HepG2 (cell line): ENCODE measurements at regions not wholly inside any gene's neighbourhood (a gene's known extent, or its start where the extent isn't known, plus 50 kb on each side); places are given as distances from the start of the nearest gene placed in this dataset.

Experiments used
- ATAC-seq: fragments of 200-7000 bp; cut with Tn5 transposase; 3 replicates; pipeline ENCODE4 v1.9.1; 2020; ENCODE audit warnings: mild to moderate bottlenecking, moderate library complexity
- BruUV-seq: library from RNA; stranded (reverse); fragments of 400-500 nt; replicated peaks from 2 replicates; lab custom pipeline; 2021; lab: Mats Ljungman, UMichigan
- CTCF ChIA-PET: fragments of 300-600 bp; formaldehyde crosslinking; extraction: SDS; loops from one replicate; lab custom pipeline; 2021; ENCODE audit warnings: low total read pairs, inconsistent platforms, low intra/inter-chr PET ratio; lab: Yijun Ruan, JAX
- POLR2A ChIA-PET: fragments of 350-600 bp; sonication (Branson Sonifier 250); formaldehyde crosslinking; loops from one replicate; lab custom pipeline; 2020; ENCODE audit warnings: antibody characterized with exemption, inconsistent platforms; lab: Yijun Ruan, JAX
- DNase-seq: peaks from one replicate; pipeline ENCODE4 v3.0.0-alpha.2; 2015; ENCODE audit warnings: low spot score
- FAIRE-seq: peaks from 3 replicates; lab custom pipeline; 2011; peaks lifted over from hg19 to GRCh38; lab: Jason Lieb, UNC
- H2AFZ ChIP-seq: one replicate; pipeline ENCODE4 v1.6.1; 2011; ENCODE audit warnings: low read length, inconsistent platforms
- H3K27ac ChIP-seq: fragments of 300-600 bp; 3 replicates; pipeline ENCODE4 v1.8.0; 2011; ENCODE audit warnings: mixed run types, mild to moderate bottlenecking, mixed read lengths, low read length, inconsistent platforms; ENCODE audit not compliant: insufficient read depth; ENCODE audit errors: extremely low read length
- H3K27me3 ChIP-seq, 2 experiments: fragments of 200-600 bp in 1 of 2; 2 replicates in 1 of 2; 3 replicates in 1 of 2; pipeline versions ENCODE4 v1.6.0 to v1.8.0; 2011; ENCODE audit warnings: low read length in 2 of 2, mild to moderate bottlenecking in 2 of 2, moderate library complexity in 2 of 2, inconsistent platforms in 1 of 2; ENCODE audit not compliant: insufficient read depth in 2 of 2, control insufficient read depth in 1 of 2
- H3K36me3 ChIP-seq, 2 experiments: fragments of 200-600 bp in 1 of 2; replicated peaks in 1 of 2; 2 replicates in 1 of 2; 3 replicates in 1 of 2; pipeline versions ENCODE4 v1.5.1 to v1.8.0; 2011; ENCODE audit warnings: low read length in 2 of 2, inconsistent platforms in 1 of 2; ENCODE audit not compliant: insufficient read depth in 2 of 2, control insufficient read depth in 1 of 2
- H3K4me1 ChIP-seq: 2 replicates; pipeline ENCODE4 v1.5.1; 2012; ENCODE audit warnings: low read length, inconsistent platforms; ENCODE audit not compliant: insufficient read depth
- H3K4me2 ChIP-seq: 2 replicates; pipeline ENCODE4 v1.6.0; 2011; ENCODE audit warnings: low read depth, low read length, inconsistent platforms
- H3K4me3 ChIP-seq, 3 experiments: fragments of 200-600 bp in 1 of 3; sonication (generic), shearing (Covaris generic) in 1 of 3; replicated peaks in 1 of 3; 2 replicates each; pipeline ENCODE4 v1.5.1; 2011 to 2016; ENCODE audit warnings: low read length in 3 of 3, inconsistent platforms in 2 of 3, low read depth in 2 of 3, mild to moderate bottlenecking in 2 of 3, control low read depth in 1 of 3, mixed read lengths in 1 of 3; ENCODE audit not compliant: insufficient read depth in 1 of 3
- H3K79me2 ChIP-seq: one replicate; pipeline ENCODE4 v1.6.1; 2011; ENCODE audit warnings: low read length, inconsistent platforms; ENCODE audit not compliant: insufficient read depth
- H3K9ac ChIP-seq: 2 replicates; pipeline ENCODE4 v1.6.0; 2011; ENCODE audit warnings: mild to moderate bottlenecking, low read depth, low read length, inconsistent platforms; ENCODE audit not compliant: insufficient read depth
- H3K9me3 ChIP-seq: 2 replicates; pipeline ENCODE4 v1.5.1; 2012; ENCODE audit warnings: mild to moderate bottlenecking, low read length
- H4K20me1 ChIP-seq: 2 replicates; pipeline ENCODE4 v1.6.0; 2011; ENCODE audit warnings: inconsistent platforms, mild to moderate bottlenecking, low read length, moderate library complexity; ENCODE audit not compliant: insufficient read depth
- KDM4B ChIP-seq: sonication (generic); formaldehyde crosslinking; IDR thresholded peaks from 2 replicates; pipeline ENCODE4 v1.4.0; 2020; ENCODE audit warnings: missing genetic modification reagents
- MAFF ChIP-seq: IDR thresholded peaks from 2 replicates; pipeline ENCODE4 v1.6.1; 2011; ENCODE audit warnings: low read depth, low read length, improper control_type of control experiment
- MAFK ChIP-seq, 2 experiments: IDR thresholded peaks in 1 of 2; conservative IDR thresholded peaks in 1 of 2; 2 replicates each; pipeline ENCODE4 v1.6.1; 2011; ENCODE audit warnings: improper control_type of control experiment in 2 of 2, low read length in 2 of 2
- ZNF180 ChIP-seq: sonication (generic); formaldehyde crosslinking; IDR thresholded peaks from 2 replicates; pipeline ENCODE4 v1.4.0; 2020; ENCODE audit warnings: low read depth, missing genetic modification reagents, borderline replicate concordance
- ZNF33B ChIP-seq: sonication (generic); formaldehyde crosslinking; IDR thresholded peaks from 2 replicates; pipeline ENCODE4 v1.5.1; 2020; ENCODE audit warnings: mild to moderate bottlenecking, missing genetic modification reagents
- ZNF670 ChIP-seq: sonication (generic); formaldehyde crosslinking; IDR thresholded peaks from 2 replicates; pipeline ENCODE4 v1.8.0; 2022; ENCODE audit warnings: mild to moderate bottlenecking, missing genetic modification reagents, borderline replicate concordance
- ZNF7 ChIP-seq: IDR thresholded peaks from 2 replicates; pipeline ENCODE4 v1.6.1; 2016; ENCODE audit warnings: missing biosample characterization, missing genetic modification reagents
- ZNF713 ChIP-seq: sonication (generic); formaldehyde crosslinking; IDR thresholded peaks from 2 replicates; pipeline ENCODE4 v1.4.0; 2020; ENCODE audit warnings: mild to moderate bottlenecking, missing genetic modification reagents
- ZNF737 ChIP-seq: sonication (generic); formaldehyde crosslinking; IDR thresholded peaks from 2 replicates; pipeline ENCODE4 v1.5.0; 2020; ENCODE audit warnings: missing genetic modification reagents, mild to moderate bottlenecking, borderline replicate concordance
- ZNF850 ChIP-seq: sonication (generic); formaldehyde crosslinking; conservative IDR thresholded peaks from 2 replicates; pipeline ENCODE4 v1.9.0; 2021; ENCODE audit warnings: mild to moderate bottlenecking, missing genetic modification reagents
- ZSCAN12 ChIP-seq: sonication (generic); formaldehyde crosslinking; IDR thresholded peaks from 2 replicates; pipeline ENCODE4 v1.9.0; 2021; ENCODE audit warnings: mild to moderate bottlenecking, missing genetic modification reagents
- WGBS: methylation state at CpG from one replicate; pipeline ENCODE4 v1.1.6; 2017; ENCODE audit warnings: low lambda C conversion rate; 5-methylcytosine and 5-hydroxymethylcytosine counted together
- in situ Hi-C: cut with HindIII; loops from 2 replicates; pipeline ENCODE4 v1.10.0; 2017; ENCODE audit warnings: low pct_unique_long_range_greater_than_20kb; ENCODE audit not compliant: extremely low pct_ligation_motif_present
- intact Hi-C: fragments of 100-400 bp; cut with micrococcal nuclease; formaldehyde crosslinking; loops from one replicate; pipeline ENCODE4 v1.10.0; 2022; ENCODE audit not compliant: unreplicated experiment
- TF ChIP-seq, protein P1 (sequence below): sonication (generic); formaldehyde crosslinking; IDR thresholded peaks from 2 replicates; pipeline ENCODE4 v1.5.1; 2020; ENCODE audit warnings: mild to moderate bottlenecking, moderate library complexity, missing genetic modification reagents
- TF ChIP-seq, protein P2 (sequence below): sonication (generic); formaldehyde crosslinking; IDR thresholded peaks from 2 replicates; pipeline ENCODE4 v1.4.0; 2020; ENCODE audit warnings: mild to moderate bottlenecking, missing genetic modification reagents

DNA sequence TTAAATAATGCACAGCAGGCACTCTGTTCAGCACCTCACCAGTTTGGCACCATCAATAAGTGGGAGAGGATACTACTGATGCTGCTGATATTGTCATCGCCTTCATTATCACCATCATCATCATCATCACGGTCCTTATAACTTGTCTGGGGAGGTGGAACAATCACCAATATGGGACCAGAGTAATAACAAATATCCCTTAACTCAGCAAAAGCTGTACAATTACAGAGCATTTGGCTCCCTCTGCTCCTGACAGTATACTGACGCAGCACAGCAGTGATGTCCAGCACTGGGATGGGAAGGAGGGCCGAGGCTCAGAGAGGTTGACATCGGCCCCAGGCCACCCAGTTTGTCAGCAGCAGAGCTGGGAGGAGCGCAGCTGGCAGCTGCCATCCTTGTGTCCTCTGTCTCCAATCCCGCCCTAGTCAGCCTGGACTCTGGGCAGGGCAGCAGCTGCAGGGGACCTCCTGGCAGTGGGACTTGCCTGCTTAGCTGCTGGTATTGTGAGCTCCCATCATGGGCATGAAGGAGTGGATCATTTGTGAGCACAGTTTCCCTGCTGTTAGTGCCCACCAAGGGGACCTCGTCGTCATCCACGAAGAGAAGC is 90.0 kb downstream of the DHCR7 start:
- FAIRE-seq (no peak), DNase-seq (no peak), ATAC-seq (no peak)
- no peak overlapping the region for H3K4me3 ChIP-seq
- H3K9me3 ChIP-seq = peaks cover 13% of the 10 kb centered on the region
- H3K4me1 ChIP-seq = no peaks in the 10 kb centered on the region
- TF ChIP-seq ZNF33B (CRISPR knock-in tag) (no peak), ZSCAN12 (CRISPR knock-in tag) (no peak), MAFF (peak; percentile 49; the same call in 1 of the 2 replicates), MAFK (conservative IDR thresholded peaks at IDR 0.05 in 1 of 2, IDR thresholded peaks at IDR 0.05 in 1 of 2; ENCODE audit: low read length in 2 of 2) (peak; percentile 30 to 71; a peak in 3 of 4 replicates)
- H3K27me3 ChIP-seq = peaks cover 2 to 17% of the 10 kb centered on the region in 2 experiments; a peak in 2 of 5 replicates
- no TSS peak for BruUV-seq
- H3K9ac ChIP-seq = no peak overlapping the region
- H3K36me3 ChIP-seq = no peaks in the 10 kb centered on the region
- in situ Hi-C loops (no loop called here), intact Hi-C loops (no loop called here)
- CTCF ChIA-PET = no interaction called here
- no peaks in the 10 kb centered on the region for H4K20me1 ChIP-seq
- H3K27ac ChIP-seq = no peak overlapping the region
- H3K4me2 ChIP-seq = no peak overlapping the region
- POLR2A ChIA-PET = no interaction called here
- H3K79me2 ChIP-seq = no peaks in the 10 kb centered on the region
- no peak overlapping the region for H2AFZ ChIP-seq
- 21% methylated on average over 7 of the region's 10 CpGs for WGBS

DNA sequence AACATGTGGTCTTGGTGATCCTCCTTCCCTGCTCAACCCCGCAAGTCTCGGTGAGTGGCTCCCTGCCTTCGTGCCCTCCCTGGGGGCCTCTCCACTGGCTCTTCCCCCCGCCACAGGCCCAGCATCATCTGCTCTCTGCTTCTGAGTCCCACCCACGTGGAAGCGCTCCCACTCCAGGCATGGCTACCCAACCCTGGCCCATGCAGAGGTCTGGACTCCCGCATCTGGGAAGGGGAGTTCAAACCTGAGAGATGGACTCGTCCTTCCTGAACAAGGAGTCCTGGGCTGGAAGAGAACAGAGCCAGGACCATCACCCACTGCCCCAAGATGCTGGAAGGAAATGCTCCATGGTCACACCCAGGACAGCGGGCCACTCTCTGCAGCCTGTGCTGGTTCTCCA is 90.8 kb downstream of the DHCR7 start:
- Histone ChIP-seq H3K4me1 (no peaks in the 10 kb centered on the region), H3K9ac (no peak overlapping the region), H3K27me3 (peaks cover 2 to 25% of the 10 kb centered on the region in 2 experiments; a peak in 2 of 5 replicates), H3K4me2 (no peak overlapping the region), H3K79me2 (no peaks in the 10 kb centered on the region), H3K27ac (no peak overlapping the region), H2AFZ (no peak overlapping the region), H3K36me3 (no peaks in the 10 kb centered on the region), H3K9me3 (peaks cover 8% of the 10 kb centered on the region), H3K4me3 (no peak overlapping the region), H4K20me1 (no peaks in the 10 kb centered on the region)
- WGBS = 36% methylated on average over 6 of the region's 9 CpGs
- no peak for ATAC-seq
- no peak for DNase-seq
- in situ Hi-C loops = no loop called here
- intact Hi-C loops = no loop called here
- ChIA-PET CTCF (no interaction called here), POLR2A (no interaction called here)
- BruUV-seq = no TSS peak
- no peak for FAIRE-seq
- TF ChIP-seq ZNF7 (CRISPR knock-in tag) (no peak), ZNF737 (CRISPR knock-in tag) (no peak), ZNF850 (CRISPR knock-in tag) (no peak), KDM4B (CRISPR knock-in tag) (no peak), ZNF713 (CRISPR knock-in tag) (no peak), ZNF180 (CRISPR knock-in tag) (no peak), ZNF670 (no peak)
- TF ChIP-seq, protein P1, sequence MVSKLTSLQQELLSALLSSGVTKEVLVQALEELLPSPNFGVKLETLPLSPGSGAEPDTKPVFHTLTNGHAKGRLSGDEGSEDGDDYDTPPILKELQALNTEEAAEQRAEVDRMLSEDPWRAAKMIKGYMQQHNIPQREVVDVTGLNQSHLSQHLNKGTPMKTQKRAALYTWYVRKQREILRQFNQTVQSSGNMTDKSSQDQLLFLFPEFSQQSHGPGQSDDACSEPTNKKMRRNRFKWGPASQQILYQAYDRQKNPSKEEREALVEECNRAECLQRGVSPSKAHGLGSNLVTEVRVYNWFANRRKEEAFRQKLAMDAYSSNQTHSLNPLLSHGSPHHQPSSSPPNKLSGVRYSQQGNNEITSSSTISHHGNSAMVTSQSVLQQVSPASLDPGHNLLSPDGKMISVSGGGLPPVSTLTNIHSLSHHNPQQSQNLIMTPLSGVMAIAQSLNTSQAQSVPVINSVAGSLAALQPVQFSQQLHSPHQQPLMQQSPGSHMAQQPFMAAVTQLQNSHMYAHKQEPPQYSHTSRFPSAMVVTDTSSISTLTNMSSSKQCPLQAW (CRISPR knock-in tag) = no peak
- TF ChIP-seq, protein P2, sequence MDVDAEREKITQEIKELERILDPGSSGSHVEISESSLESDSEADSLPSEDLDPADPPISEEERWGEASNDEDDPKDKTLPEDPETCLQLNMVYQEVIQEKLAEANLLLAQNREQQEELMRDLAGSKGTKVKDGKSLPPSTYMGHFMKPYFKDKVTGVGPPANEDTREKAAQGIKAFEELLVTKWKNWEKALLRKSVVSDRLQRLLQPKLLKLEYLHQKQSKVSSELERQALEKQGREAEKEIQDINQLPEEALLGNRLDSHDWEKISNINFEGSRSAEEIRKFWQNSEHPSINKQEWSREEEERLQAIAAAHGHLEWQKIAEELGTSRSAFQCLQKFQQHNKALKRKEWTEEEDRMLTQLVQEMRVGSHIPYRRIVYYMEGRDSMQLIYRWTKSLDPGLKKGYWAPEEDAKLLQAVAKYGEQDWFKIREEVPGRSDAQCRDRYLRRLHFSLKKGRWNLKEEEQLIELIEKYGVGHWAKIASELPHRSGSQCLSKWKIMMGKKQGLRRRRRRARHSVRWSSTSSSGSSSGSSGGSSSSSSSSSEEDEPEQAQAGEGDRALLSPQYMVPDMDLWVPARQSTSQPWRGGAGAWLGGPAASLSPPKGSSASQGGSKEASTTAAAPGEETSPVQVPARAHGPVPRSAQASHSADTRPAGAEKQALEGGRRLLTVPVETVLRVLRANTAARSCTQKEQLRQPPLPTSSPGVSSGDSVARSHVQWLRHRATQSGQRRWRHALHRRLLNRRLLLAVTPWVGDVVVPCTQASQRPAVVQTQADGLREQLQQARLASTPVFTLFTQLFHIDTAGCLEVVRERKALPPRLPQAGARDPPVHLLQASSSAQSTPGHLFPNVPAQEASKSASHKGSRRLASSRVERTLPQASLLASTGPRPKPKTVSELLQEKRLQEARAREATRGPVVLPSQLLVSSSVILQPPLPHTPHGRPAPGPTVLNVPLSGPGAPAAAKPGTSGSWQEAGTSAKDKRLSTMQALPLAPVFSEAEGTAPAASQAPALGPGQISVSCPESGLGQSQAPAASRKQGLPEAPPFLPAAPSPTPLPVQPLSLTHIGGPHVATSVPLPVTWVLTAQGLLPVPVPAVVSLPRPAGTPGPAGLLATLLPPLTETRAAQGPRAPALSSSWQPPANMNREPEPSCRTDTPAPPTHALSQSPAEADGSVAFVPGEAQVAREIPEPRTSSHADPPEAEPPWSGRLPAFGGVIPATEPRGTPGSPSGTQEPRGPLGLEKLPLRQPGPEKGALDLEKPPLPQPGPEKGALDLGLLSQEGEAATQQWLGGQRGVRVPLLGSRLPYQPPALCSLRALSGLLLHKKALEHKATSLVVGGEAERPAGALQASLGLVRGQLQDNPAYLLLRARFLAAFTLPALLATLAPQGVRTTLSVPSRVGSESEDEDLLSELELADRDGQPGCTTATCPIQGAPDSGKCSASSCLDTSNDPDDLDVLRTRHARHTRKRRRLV (CRISPR knock-in tag) = no peak
